ENCODE measurements at regions not wholly inside any gene's neighbourhood (a gene's known extent, or its start where the extent isn't known, plus 50 kb on each side); places are given as distances from the start of the nearest gene placed in this dataset.

DNA sequence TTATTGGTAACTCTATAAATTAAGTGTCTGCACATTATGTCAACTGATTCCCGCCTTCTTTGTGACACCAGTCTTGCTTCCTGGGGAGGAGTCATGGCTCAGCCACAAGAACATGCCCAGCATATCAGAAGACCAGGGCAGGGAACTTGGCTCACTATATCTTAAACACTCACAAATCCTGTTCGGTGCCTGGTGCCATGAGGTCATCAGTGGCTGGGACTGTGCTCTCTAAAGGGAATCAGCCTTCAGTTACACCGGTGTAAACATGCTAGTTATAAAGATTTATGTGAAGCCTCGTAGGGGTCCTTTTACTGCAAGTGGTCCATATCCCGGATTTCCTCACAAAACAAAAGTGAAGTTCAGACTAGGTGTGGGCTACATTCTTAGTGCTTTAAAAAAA is 73.1 kb upstream of the ZNF521 start:
- no peaks in the 10 kb centered on the region for H3K36me3 ChIP-seq (ENCODE audit: insufficient read depth, low read length)
- H3K9me3 ChIP-seq (ENCODE audit: control insufficient read depth, insufficient read depth, low read length) = no peaks in the 10 kb centered on the region
- 0 out of 2 replicates have a peak, but pooled peaks cover 4% of the 10 kb centered on the region for H3K4me1 ChIP-seq (ENCODE audit: insufficient read depth, low read length)
- no peak overlapping the region for H3K9ac ChIP-seq (ENCODE audit: low read depth, low read length)

DNA sequence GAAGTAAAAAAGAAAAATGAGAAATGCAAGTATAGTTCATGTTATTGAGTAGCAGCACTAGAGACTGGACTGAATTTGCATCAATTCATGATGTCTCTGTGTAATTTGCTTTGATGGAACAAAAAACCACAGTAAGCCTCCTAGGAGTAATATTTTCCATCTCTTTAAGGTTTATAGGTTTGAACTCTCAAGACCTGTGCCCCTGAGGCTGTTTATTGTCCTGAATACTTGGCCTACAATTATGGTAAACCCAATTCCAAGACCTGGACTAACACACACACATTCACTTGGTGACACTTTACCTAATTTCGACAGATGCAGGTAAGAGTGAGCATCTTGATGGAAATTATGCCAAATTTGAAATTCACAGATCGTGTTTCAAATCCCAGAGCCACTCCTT is 71.8 kb upstream of the ZNF521 start:
- no peaks in the 10 kb centered on the region for H3K9me3 ChIP-seq (ENCODE audit: control insufficient read depth, insufficient read depth, low read length)
- H3K36me3 ChIP-seq (ENCODE audit: insufficient read depth, low read length) = no peaks in the 10 kb centered on the region
- H3K9ac ChIP-seq (ENCODE audit: low read depth, low read length) = no peak overlapping the region
- 0 out of 2 replicates have a peak, but pooled peaks cover 4% of the 10 kb centered on the region for H3K4me1 ChIP-seq (ENCODE audit: insufficient read depth, low read length)

DNA sequence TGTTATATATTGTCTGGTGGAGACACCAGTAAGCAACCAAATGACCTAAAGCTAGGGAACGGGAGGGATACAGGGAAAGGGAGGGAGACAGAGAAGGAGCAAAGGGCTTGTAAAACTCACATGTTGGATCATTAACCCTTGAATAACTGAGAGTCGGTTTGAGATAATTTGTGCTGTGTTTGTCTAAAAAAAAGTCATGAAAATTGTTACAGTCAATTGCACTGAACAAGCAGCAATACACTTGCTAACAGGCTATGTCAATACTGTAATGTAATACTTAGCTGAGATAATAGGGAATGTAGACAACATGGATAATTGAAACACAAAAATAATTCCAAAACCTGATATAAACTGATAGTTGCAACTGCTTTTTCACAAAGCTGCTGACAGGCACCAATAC is 71.3 kb upstream of the ZNF521 start:
- H3K36me3 ChIP-seq (ENCODE audit: insufficient read depth, low read length) = no peaks in the 10 kb centered on the region
- no peaks in the 10 kb centered on the region for H3K9me3 ChIP-seq (ENCODE audit: control insufficient read depth, insufficient read depth, low read length)
- no peak overlapping the region for H3K9ac ChIP-seq (ENCODE audit: low read depth, low read length)
- H3K4me1 ChIP-seq (ENCODE audit: insufficient read depth, low read length) = 0 out of 2 replicates have a peak, but pooled peaks cover 4% of the 10 kb centered on the region

DNA sequence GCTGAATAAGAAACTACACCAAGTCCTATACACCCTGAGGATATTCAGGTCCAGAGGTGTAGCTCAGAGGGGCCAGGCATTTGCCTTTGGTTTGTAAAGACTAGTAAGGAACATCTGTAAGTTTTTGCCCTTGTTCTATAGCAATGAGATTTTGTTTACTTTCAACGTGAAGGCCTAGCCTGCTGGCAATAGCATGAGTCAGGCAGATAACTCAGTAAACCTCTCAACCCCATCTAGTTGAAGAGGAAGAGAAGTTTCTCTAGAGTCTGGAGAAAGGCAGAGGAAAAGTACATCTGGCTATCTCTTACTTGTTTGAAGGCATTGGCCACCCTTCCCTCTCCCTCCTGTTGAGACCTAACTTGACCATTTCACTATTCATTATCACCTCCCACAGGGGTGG is 70.3 kb upstream of the ZNF521 start:
- Histone ChIP-seq H3K4me1 (ENCODE audit: insufficient read depth, low read length) (0 out of 2 replicates have a peak, but pooled peaks cover 4% of the 10 kb centered on the region), H3K36me3 (ENCODE audit: insufficient read depth, low read length) (no peaks in the 10 kb centered on the region), H3K9me3 (ENCODE audit: control insufficient read depth, insufficient read depth, low read length) (no peaks in the 10 kb centered on the region), H3K9ac (ENCODE audit: low read depth, low read length) (no peak overlapping the region)

DNA sequence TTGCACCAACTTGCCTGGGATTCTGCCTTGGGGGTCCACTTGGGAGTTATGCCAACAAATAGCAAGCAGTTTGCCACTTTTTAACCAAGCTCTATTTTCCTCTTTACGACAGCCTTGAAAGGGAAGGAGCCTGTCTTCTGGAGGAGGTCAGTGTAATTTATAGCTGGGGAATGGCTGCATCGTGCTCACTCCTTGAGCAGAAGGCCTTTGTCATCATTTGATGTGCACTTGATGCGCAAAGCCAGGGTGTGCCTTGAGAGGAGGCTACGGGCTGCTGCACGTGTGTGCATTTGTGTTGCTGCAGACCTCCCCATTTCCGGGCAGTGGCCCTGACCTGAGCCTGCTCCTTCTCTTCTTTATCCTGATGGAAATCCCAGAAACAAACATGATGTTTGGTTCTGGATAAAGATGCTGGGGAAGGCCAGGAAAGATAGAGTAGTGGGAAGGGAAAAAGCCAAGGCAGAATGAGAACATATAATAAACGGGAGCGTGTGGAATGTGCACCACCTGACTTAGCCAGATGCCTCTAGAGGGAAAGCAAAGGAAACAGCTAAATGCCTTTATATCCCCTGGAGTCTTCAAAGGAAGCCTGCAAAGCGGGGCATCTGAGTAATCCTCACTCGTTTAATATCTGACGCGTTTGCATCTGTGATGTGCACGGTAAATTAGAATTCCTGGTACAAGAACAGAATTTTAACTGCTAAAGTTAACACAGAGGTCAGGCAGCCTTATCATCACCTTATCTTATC is 68.3 kb upstream of the ZNF521 start:
- Histone ChIP-seq H3K9me3 (ENCODE audit: control insufficient read depth, insufficient read depth, low read length) (no peaks in the 10 kb centered on the region), H3K4me1 (ENCODE audit: insufficient read depth, low read length) (0 out of 2 replicates have a peak, but pooled peaks cover 4% of the 10 kb centered on the region), H3K36me3 (ENCODE audit: insufficient read depth, low read length) (no peaks in the 10 kb centered on the region), H3K9ac (ENCODE audit: low read depth, low read length) (no peak overlapping the region)

DNA sequence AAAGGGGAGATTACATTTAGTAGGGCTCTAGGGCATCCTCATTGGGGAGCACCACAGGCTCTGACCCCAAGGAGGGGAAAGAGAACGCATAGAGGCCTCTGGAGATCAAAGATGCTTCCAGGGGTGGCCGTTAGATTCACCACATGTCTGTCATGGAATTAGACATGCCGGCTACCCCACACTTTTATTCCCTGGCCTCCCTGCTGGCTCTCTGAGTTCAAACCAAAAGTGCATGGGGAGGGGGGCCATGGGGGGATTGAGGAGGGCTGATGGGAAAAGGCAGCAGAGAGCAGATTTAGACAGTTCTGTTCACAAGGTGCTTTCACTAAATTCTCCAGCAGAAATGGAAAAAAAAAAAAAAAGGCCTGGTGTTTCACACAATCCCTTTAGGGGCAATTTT is 64.4 kb upstream of the ZNF521 start:
- Histone ChIP-seq H3K36me3 (ENCODE audit: insufficient read depth, low read length) (no peaks in the 10 kb centered on the region), H3K4me1 (ENCODE audit: insufficient read depth, low read length) (0 out of 2 replicates have a peak, but pooled peaks cover 4% of the 10 kb centered on the region), H3K9me3 (ENCODE audit: control insufficient read depth, insufficient read depth, low read length) (no peaks in the 10 kb centered on the region), H3K9ac (ENCODE audit: low read depth, low read length) (no peak overlapping the region)

DNA sequence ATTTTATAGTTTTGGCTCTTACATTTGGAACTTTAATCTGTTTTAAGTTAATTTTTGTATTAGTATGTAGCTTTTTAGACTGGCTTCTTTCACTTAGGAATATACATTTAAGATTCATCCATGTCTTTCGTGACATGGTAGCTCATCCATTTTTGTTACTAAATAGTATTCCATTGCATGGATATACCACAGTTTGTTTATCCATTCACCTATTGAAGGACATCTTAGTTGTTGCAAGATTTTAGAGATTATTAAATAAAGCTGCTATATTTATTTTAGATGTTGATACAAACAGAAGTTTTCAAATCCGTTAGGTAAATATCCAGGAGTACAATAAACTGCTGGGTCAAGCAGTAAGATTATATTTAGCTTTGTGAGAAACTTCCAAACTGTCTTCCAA is 58.0 kb upstream of the ZNF521 start:
- Histone ChIP-seq H3K4me1 (ENCODE audit: insufficient read depth, low read length) (no peaks in the 10 kb centered on the region), H3K9me3 (ENCODE audit: control insufficient read depth, insufficient read depth, low read length) (no peaks in the 10 kb centered on the region)

DNA sequence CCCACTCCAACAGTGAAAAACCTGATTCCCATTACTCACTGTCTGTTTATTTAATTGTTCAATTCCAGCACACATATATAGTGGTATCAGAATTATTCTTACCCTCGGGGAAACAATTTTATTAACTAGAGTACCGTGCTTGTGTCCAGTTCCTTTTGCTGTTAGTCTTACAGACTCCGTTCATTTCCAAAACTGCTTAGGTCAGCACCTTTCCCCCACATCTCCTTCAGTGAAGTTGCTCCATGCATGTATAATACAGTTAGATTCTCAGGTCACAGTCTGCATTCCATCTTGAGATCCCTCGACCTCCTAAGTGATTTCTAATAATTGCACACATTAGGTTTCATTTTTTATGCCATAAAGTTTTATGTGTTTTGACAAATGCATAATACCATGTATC is 56.3 kb upstream of the ZNF521 start:
- H3K36me3 ChIP-seq (ENCODE audit: insufficient read depth, low read length) = no peaks in the 10 kb centered on the region
- no peaks in the 10 kb centered on the region for H3K9me3 ChIP-seq (ENCODE audit: control insufficient read depth, insufficient read depth, low read length)
- no peaks in the 10 kb centered on the region for H3K4me1 ChIP-seq (ENCODE audit: insufficient read depth, low read length)
- H3K9ac ChIP-seq (ENCODE audit: low read depth, low read length) = no peak overlapping the region

More for the DNA sequence above, 58.0 kb upstream of the ZNF521 start:
- Histone ChIP-seq H3K9ac (ENCODE audit: low read depth, low read length) (no peak overlapping the region), H3K36me3 (ENCODE audit: insufficient read depth, low read length) (no peaks in the 10 kb centered on the region)

All from ES-I3 (cell line).